HL-60 (cell line): ENCODE measurements at regions not wholly inside any gene's neighbourhood (a gene's known extent, or its start where the extent isn't known, plus 50 kb on each side); places are given as distances from the start of the nearest gene placed in this dataset.

Experiments
- DNase-seq, 2 experiments: peaks; one replicate each; pipeline ENCODE4 v3.0.0-alpha.2; 2010 to 2020; ENCODE audit warnings: low read depth in 1 of 2, low spot score in 1 of 2
- H3K27ac ChIP-seq: fragments of 250-450 bp; sonication (Bioruptor Pico); replicated peaks from 2 replicates; pipeline ENCODE4 v1.5.1; 2020; ENCODE audit warnings: mild to moderate bottlenecking, moderate library complexity
- H3K27me3 ChIP-seq: fragments of 250-450 bp; sonication (Bioruptor Pico); 2 replicates; pipeline ENCODE4 v1.5.1; 2021; ENCODE audit warnings: mild to moderate bottlenecking, moderate library complexity; ENCODE audit not compliant: insufficient read depth, poor library complexity, severe bottlenecking
- H3K4me3 ChIP-seq: replicated peaks from 2 replicates; pipeline ENCODE4 v1.5.1; 2011; ENCODE audit warnings: mild to moderate bottlenecking, control low read depth, low read length; ENCODE audit not compliant: insufficient read depth
- CTCF ChIP-seq: IDR thresholded peaks from one replicate; pipeline ENCODE4 v1.5.1; 2011; ENCODE audit warnings: low read length, control low read depth, inconsistent platforms; ENCODE audit not compliant: insufficient read depth
- GABPA ChIP-seq: IDR thresholded peaks from 2 replicates; pipeline ENCODE4 v1.6.1; 2012; ENCODE audit warnings: low read depth
- POLR2AphosphoS5 ChIP-seq: IDR thresholded peaks from 2 replicates; pipeline ENCODE4 v1.6.1; 2012; ENCODE audit warnings: low read depth
- REST ChIP-seq: IDR thresholded peaks from 2 replicates; pipeline ENCODE4 v1.6.1; 2012; ENCODE audit warnings: low read depth; ENCODE audit not compliant: insufficient replicate concordance
- SPI1 ChIP-seq: IDR thresholded peaks from 2 replicates; pipeline ENCODE4 v1.6.1; 2012; ENCODE audit warnings: low read depth, mild to moderate bottlenecking, borderline replicate concordance

DNA sequence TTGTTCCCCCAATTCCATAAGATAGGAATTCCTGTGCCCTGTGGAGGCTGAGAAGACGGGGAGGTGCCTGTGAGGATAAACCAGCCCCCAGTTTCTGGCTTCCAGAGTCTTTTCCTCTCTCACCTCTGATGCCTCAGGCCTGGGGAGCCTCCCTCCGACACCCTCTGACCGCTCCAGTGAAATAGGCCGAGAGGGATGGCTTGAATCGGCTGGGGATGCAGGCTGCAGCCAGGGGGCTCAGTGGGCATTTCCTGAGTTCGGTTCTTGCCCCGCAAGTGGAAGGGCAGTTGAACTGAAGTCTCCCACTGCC is 339.4 kb downstream of the SEC14L1 start:
- no peak for DNase-seq
- TF ChIP-seq POLR2AphosphoS5 (no peak), CTCF (no peak), REST (no peak), SPI1 (no peak), GABPA (no peak)
- no peak overlapping the region for H3K27ac ChIP-seq
- H3K27me3 ChIP-seq = no peaks in the 10 kb centered on the region
- H3K4me3 ChIP-seq = no peak overlapping the region

- no peaks in the 10 kb centered on the region for H3K27me3 ChIP-seq
- TF ChIP-seq REST (no peak), CTCF (no peak), GABPA (no peak), SPI1 (no peak), POLR2AphosphoS5 (no peak)
- no peak overlapping the region for H3K27ac ChIP-seq
- DNase-seq = no peak
- no peak overlapping the region for H3K4me3 ChIP-seq
Observed at GRCh38 chr17:77480509-77481215, 339.9 kb downstream of the SEC14L1 start.

DNA sequence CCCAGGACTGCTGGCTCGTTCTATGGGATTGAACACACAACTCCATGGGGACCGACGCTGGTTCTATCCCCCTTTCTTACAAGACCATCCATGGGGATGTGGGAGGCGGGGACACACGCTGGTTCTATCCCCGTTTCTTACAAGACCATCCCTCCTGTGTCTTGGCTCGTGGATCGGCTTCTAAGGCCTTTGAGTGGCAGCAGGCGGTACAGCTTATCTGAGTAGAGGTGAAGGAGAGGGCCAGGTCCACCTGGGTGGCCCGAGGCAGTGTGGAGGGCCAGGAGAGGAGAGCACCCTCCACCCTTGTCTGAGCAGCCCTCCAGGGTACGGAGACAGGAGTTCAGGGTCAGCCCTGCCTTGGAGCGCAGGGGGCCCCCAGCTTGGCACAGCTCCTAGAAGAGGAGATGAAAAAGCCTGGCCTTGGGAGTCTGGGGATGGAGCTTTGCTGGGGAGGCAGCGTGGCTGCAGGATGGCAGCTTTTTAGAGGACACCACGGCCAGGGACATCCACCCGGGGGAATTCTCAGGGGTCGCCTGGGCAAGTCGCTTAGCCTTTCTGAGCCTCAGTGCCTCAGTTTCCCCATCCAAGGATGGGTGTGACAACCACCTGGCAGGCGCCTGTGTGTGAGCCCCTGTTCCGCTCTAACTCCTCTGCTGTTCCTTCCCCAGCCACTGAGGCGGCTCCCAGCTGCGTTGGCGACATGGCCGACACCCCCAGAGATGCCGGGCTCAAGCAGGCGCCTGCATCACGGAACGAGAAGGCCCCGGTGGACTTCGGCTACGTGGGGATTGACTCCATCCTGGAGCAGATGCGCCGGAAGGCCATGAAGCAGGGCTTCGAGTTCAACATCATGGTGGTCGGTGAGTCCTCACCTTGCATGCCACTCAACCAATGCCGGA is 341.0 kb downstream of the SEC14L1 start:
- no peak for TF ChIP-seq POLR2AphosphoS5
- no peak for TF ChIP-seq REST
- TF ChIP-seq SPI1 = no peak
- no peak for TF ChIP-seq CTCF
- TF ChIP-seq GABPA = no peak
- DNase-seq = no peak
- H3K4me3 ChIP-seq = no peak overlapping the region
- H3K27me3 ChIP-seq = no peaks in the 10 kb centered on the region
- H3K27ac ChIP-seq = no peak overlapping the region
